NCI-H1092 treated with DMSO at 0.1 percent for 48 hours (cell line): ENCODE measurements at regions not wholly inside any gene's neighbourhood (a gene's known extent, or its start where the extent isn't known, plus 50 kb on each side); places are given as distances from the start of the nearest gene placed in this dataset.

ENCODE experiments used
- DNase-seq: peaks from one replicate; lab custom pipeline; 2025; lab: John Stamatoyannopoulos, UW

- DNase-seq, result no peak
These were observed 99.9 kb upstream of the CACNA1A start for GRCh38 chr19:13606156-13606555.

GRCh38 chr19:13604902-13605586 is 98.8 kb upstream of the CACNA1A start:
- DNase-seq, result no peak

GRCh38 chr19:13600802-13601201 is 94.5 kb upstream of the CACNA1A start:
- no peak for DNase-seq

- no peak for DNase-seq
These were observed 93.8 kb upstream of the CACNA1A start for GRCh38 chr19:13600091-13600490.

- no peak for DNase-seq
These were observed 93.4 kb upstream of the CACNA1A start for GRCh38 chr19:13599681-13600080.

- no peak for DNase-seq
These were observed 91.8 kb upstream of the CACNA1A start for GRCh38 chr19:13598098-13598497.

GRCh38 chr19:13597640-13598039 is 91.4 kb upstream of the CACNA1A start:
- peak; percentile 55 for DNase-seq

- DNase-seq, result peak; percentile 24
These were observed 82.9 kb upstream of the CACNA1A start for GRCh38 chr19:13588957-13589833.

GRCh38 chr19:13585512-13585911 is 79.2 kb upstream of the CACNA1A start:
- no peak for DNase-seq

- no peak for DNase-seq
These were observed 77.5 kb upstream of the CACNA1A start for GRCh38 chr19:13583753-13584152.

GRCh38 chr19:13583114-13583513 is 76.8 kb upstream of the CACNA1A start:
- no peak for DNase-seq

GRCh38 chr19:13581576-13581975 is 75.3 kb upstream of the CACNA1A start:
- no peak for DNase-seq

- DNase-seq, result no peak
These were observed 73.2 kb upstream of the CACNA1A start for GRCh38 chr19:13579388-13580060.

GRCh38 chr19:13576726-13577125 is 70.4 kb upstream of the CACNA1A start:
- DNase-seq, result no peak

- DNase-seq, result no peak
These were observed 68.7 kb upstream of the CACNA1A start for GRCh38 chr19:13574933-13575332.

- DNase-seq, result no peak
These were observed 66.9 kb upstream of the CACNA1A start for GRCh38 chr19:13573056-13573667.

GRCh38 chr19:13561461-13561860 is 55.2 kb upstream of the CACNA1A start:
- no peak for DNase-seq

GRCh38 chr19:13557756-13558398 is 51.6 kb upstream of the CACNA1A start:
- no peak for DNase-seq

GRCh38 chr19:13556552-13556951 is 50.3 kb upstream of the CACNA1A start:
- DNase-seq, result no peak
